Fibroblast of skin of right biceps (primary cell): ENCODE measurements at regions not wholly inside any gene's neighbourhood (a gene's known extent, or its start where the extent isn't known, plus 50 kb on each side); places are given as distances from the start of the nearest gene placed in this dataset.
"Not testable (repeated sequence)": the region's sequence is repeated elsewhere in the genome, so short reads cannot be mapped to it uniquely, and the experiment has no call there.

Experiments used
- DNase-seq: peaks from one replicate; pipeline ENCODE4 v3.0.0-alpha.2; 2013

GRCh38 chr7:86592185-86592584 lies 51.5 kb upstream of the GRM3 start:
- no peak for DNase-seq

- DNase-seq: no peak
Observed at GRCh38 chr7:86574006-86574405, 69.7 kb upstream of the GRM3 start.

GRCh38 chr7:86558680-86559501 lies 84.8 kb upstream of the GRM3 start:
- DNase-seq: no peak

- DNase-seq: no peak
Observed at GRCh38 chr7:86534641-86535040, 109.1 kb upstream of the GRM3 start.

GRCh38 chr7:86504229-86504628 lies 139.5 kb upstream of the GRM3 start:
- no peak for DNase-seq

- DNase-seq: no peak
Observed at GRCh38 chr7:86499986-86500385, 143.7 kb upstream of the GRM3 start.

GRCh38 chr7:86485827-86486226 lies 157.9 kb upstream of the GRM3 start:
- no peak for DNase-seq

GRCh38 chr7:86479144-86479543 lies 164.6 kb upstream of the GRM3 start:
- DNase-seq: no peak

GRCh38 chr7:86477343-86477935 lies 166.3 kb upstream of the GRM3 start:
- DNase-seq: no peak

GRCh38 chr7:86470763-86471162 lies 172.9 kb upstream of the GRM3 start:
- no peak for DNase-seq

GRCh38 chr7:86469680-86470295 lies 173.9 kb upstream of the GRM3 start:
- peak; percentile 62 for DNase-seq

GRCh38 chr7:86454753-86455152 lies 189.0 kb upstream of the GRM3 start:
- no peak for DNase-seq

GRCh38 chr7:86453454-86453853 lies 190.3 kb upstream of the GRM3 start:
- DNase-seq: no peak

- no peak for DNase-seq
Observed at GRCh38 chr7:86448856-86449255, 194.9 kb upstream of the GRM3 start.

- DNase-seq: no peak
Observed at GRCh38 chr7:86445285-86445684, 198.4 kb upstream of the GRM3 start.

GRCh38 chr7:86444245-86444644 lies 199.5 kb upstream of the GRM3 start:
- DNase-seq: no peak

GRCh38 chr7:86440420-86440819 lies 203.3 kb upstream of the GRM3 start:
- not testable (repeated sequence) for DNase-seq

GRCh38 chr7:86437951-86438450 lies 205.7 kb upstream of the GRM3 start:
- DNase-seq: no peak

- no peak for DNase-seq
Observed at GRCh38 chr7:86431761-86432160, 211.9 kb upstream of the GRM3 start.

- DNase-seq: no peak
Observed at GRCh38 chr7:86411814-86412213, 231.9 kb upstream of the GRM3 start.

- DNase-seq: peak; percentile 62
Observed at GRCh38 chr7:86407291-86407690, 236.4 kb upstream of the GRM3 start.

- DNase-seq: no peak
Observed at GRCh38 chr7:86391813-86392212, 251.9 kb upstream of the GRM3 start.

GRCh38 chr7:86375602-86376001 lies 268.1 kb upstream of the GRM3 start:
- not testable (repeated sequence) for DNase-seq

- no peak for DNase-seq
Observed at GRCh38 chr7:86372262-86372661, 271.4 kb upstream of the GRM3 start.
